Adrenal gland (tissue), 9 donors: ENCODE measurements at regions not wholly inside any gene's neighbourhood (a gene's known extent, or its start where the extent isn't known, plus 50 kb on each side); places are given as distances from the start of the nearest gene placed in this dataset.

ENCODE experiments used
- DNase-seq, 7 donors: peaks; one replicate each; pipeline ENCODE4 v3.0.0-alpha.2; 2019 to 2020
- H3K27ac ChIP-seq, 5 donors: fragments of 200-600 bp; sonication (generic) in 4 of 5; 1 replicate in 3 of 5; 2 replicates in 2 of 5; pipeline versions ENCODE4 v1.5.1 to v1.8.0; 2016 to 2020; ENCODE audit warnings: mild to moderate bottlenecking in 1 of 5
- H3K27me3 ChIP-seq: fragments of 200-600 bp; 2 replicates; pipeline ENCODE4 v1.8.0; 2021
- H3K36me3 ChIP-seq, 2 donors: fragments of 200-600 bp; replicated peaks in 1 of 2; 1 replicate in 1 of 2; 2 replicates in 1 of 2; pipeline versions ENCODE4 v1.5.1 to v1.8.0; 2018 to 2022
- H3K4me1 ChIP-seq, 2 donors: fragments of 200-600 bp; replicated peaks in 1 of 2; 1 replicate in 1 of 2; 2 replicates in 1 of 2; pipeline versions ENCODE4 v1.5.1 to v1.8.0; 2018 to 2021
- H3K4me3 ChIP-seq, 4 donors: fragments of 200-600 bp; sonication (generic) in 3 of 4; one replicate each; pipeline ENCODE4 v1.5.1; 2016 to 2018
- H3K9me3 ChIP-seq, 3 donors: fragments of 200-600 bp; sonication (generic) in 1 of 3; replicated peaks in 1 of 3; 1 replicate in 2 of 3; 2 replicates in 1 of 3; pipeline versions ENCODE4 v1.5.1 to v1.8.0; 2016 to 2021
- POLR2A ChIP-seq, 2 donors: fragments of 450-650 bp; IDR thresholded peaks; one replicate each; pipeline ENCODE4 v1.6.1; 2017; ENCODE audit warnings: antibody characterized with exemption in 2 of 2, mild to moderate bottlenecking in 2 of 2, moderate library complexity in 1 of 2
- WGBS, 4 donors: extraction: QIAGEN DNeasy Blood & Tissue Kit in 2 of 4; methylation state at CpG; one replicate each; pipeline versions ENCODE4 v1.1.5 to v1.1.7; 2013 to 2017; 5-methylcytosine and 5-hydroxymethylcytosine counted together
- intact Hi-C, 2 donors: fragments of 100-400 bp; cut with DNase I; formaldehyde crosslinking; loops; one replicate each; pipeline versions ENCODE4 v1.14.1 to v1.15.0; 2022 to 2023
- TF ChIP-seq, protein P1 (sequence below), 6 experiments: fragments of 450-650 bp in 4 of 6; fragments of 200-600 bp in 2 of 6; sonication (generic) in 1 of 6; IDR thresholded peaks; 1 replicate in 5 of 6; 2 replicates in 1 of 6; pipeline versions ENCODE4 v1.5.1 to v1.8.0; 2016 to 2021; ENCODE audit warnings: antibody characterized with exemption in 6 of 6, mild to moderate bottlenecking in 2 of 6, moderate library complexity in 1 of 6
- donor health status: healthy with polysubstance abuse.
- donor health status: Bipolar disorder and iron deficiency.
- donor health status: DM: yes; HTN: yes; CAD: no.
- donor health status: DM: no; HTN: no; CAD: no.
- donor health status: DM: no; HTN: no; CAD: no.

GRCh38 chr2:41169744-41170143 is 717.9 kb upstream of the SLC8A1 start:
- 75 to 91% (median 82%) methylated on average over 2 of the region's 2 CpGs for WGBS, 4 donors
- H3K27ac ChIP-seq, result no peak overlapping the region
- H3K36me3 ChIP-seq, result no peaks in the 10 kb centered on the region
- H3K9me3 ChIP-seq, result no peaks in the 10 kb centered on the region
- intact Hi-C loops, result no loop called here
- no peaks in the 10 kb centered on the region for H3K4me1 ChIP-seq
- no peak for TF ChIP-seq POLR2A (IDR thresholded peaks at IDR 0.05)
- TF ChIP-seq, protein P1, sequence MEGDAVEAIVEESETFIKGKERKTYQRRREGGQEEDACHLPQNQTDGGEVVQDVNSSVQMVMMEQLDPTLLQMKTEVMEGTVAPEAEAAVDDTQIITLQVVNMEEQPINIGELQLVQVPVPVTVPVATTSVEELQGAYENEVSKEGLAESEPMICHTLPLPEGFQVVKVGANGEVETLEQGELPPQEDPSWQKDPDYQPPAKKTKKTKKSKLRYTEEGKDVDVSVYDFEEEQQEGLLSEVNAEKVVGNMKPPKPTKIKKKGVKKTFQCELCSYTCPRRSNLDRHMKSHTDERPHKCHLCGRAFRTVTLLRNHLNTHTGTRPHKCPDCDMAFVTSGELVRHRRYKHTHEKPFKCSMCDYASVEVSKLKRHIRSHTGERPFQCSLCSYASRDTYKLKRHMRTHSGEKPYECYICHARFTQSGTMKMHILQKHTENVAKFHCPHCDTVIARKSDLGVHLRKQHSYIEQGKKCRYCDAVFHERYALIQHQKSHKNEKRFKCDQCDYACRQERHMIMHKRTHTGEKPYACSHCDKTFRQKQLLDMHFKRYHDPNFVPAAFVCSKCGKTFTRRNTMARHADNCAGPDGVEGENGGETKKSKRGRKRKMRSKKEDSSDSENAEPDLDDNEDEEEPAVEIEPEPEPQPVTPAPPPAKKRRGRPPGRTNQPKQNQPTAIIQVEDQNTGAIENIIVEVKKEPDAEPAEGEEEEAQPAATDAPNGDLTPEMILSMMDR (IDR thresholded peaks at IDR 0.05), result no peak
- H3K27me3 ChIP-seq, result no peaks in the 10 kb centered on the region
- no peak overlapping the region for H3K4me3 ChIP-seq
- no peak for DNase-seq

- Histone ChIP-seq H3K27ac (no peak overlapping the region), H3K4me1 (no peaks in the 10 kb centered on the region), H3K9me3 (no peaks in the 10 kb centered on the region), H3K4me3 (no peak overlapping the region), H3K27me3 (no peaks in the 10 kb centered on the region), H3K36me3 (no peaks in the 10 kb centered on the region)
- intact Hi-C loops, result no loop called here
- 85 to 96% (median 93%) methylated on average over 1 of the region's 1 CpG for WGBS, 4 donors
- TF ChIP-seq, protein P1 (IDR thresholded peaks at IDR 0.05), result no peak
- no peak for TF ChIP-seq POLR2A (IDR thresholded peaks at IDR 0.05)
- no peak for DNase-seq
These were observed 718.7 kb upstream of the SLC8A1 start for GRCh38 chr2:41170589-41170988.

DNA sequence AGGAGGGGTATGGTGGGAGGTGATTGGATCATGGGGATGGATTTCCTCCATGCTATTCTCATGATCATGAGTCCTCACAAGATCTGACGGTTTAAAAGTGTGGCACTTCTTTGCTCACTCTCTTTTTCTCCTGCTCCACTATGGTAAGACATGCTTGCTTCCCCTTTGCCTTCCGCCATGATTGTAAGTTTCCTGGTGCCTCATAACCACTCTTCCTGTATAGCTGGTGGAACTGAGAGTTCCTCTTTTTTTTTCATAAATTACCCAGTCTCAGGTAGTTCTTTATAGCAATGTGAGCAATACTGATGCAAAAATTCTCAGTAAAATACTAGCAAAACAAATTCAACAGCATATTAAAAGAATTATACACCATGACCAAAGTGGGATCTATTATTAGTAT is 728.5 kb upstream of the SLC8A1 start:
- Histone ChIP-seq H3K9me3 (no peaks in the 10 kb centered on the region), H3K27ac (no peak overlapping the region), H3K36me3 (no peaks in the 10 kb centered on the region), H3K4me3 (no peak overlapping the region), H3K4me1 (no peaks in the 10 kb centered on the region), H3K27me3 (no peaks in the 10 kb centered on the region)
- DNase-seq, result no peak
- intact Hi-C loops, result no loop called here
- TF ChIP-seq POLR2A (IDR thresholded peaks at IDR 0.05), result no peak
- TF ChIP-seq, protein P1 (IDR thresholded peaks at IDR 0.05), result no peak
- WGBS, 4 donors, result 51 to 82% (median 60%) methylated on average over 2 of the region's 2 CpGs

DNA sequence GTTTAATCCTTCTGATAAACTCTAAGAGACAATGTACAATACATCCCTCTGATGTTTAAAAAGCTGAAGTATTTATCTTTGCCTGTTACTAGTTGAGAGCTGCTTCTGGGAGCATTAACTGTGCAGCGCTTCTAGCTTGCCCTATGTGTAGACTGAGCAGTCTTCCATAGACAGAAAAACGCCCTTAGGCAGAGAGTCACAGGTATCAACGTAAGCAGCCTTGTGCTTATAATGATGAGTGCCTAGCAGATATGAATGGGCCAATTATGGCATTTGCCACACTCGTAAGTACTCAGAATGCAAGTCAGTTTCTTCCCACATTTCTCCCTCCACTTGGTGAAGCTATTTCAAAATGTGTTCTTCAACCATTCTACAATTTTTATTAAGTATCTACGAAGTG is 731.1 kb upstream of the SLC8A1 start:
- Histone ChIP-seq H3K27ac (no peak overlapping the region), H3K4me1 (no peaks in the 10 kb centered on the region), H3K27me3 (no peaks in the 10 kb centered on the region), H3K4me3 (no peak overlapping the region), H3K9me3 (no peaks in the 10 kb centered on the region), H3K36me3 (no peaks in the 10 kb centered on the region)
- intact Hi-C loops, result no loop called here
- no peak for DNase-seq
- WGBS, 4 donors, result 77 to 86% (median 84%) methylated on average over 5 of the region's 5 CpGs
- TF ChIP-seq, protein P1 (IDR thresholded peaks at IDR 0.05), result no peak
